Gastrocnemius medialis (tissue), 4 donors: ENCODE measurements at regions not wholly inside any gene's neighbourhood (a gene's known extent, or its start where the extent isn't known, plus 50 kb on each side); places are given as distances from the start of the nearest gene placed in this dataset.

Source experiments
- CTCF ChIP-seq, 5 experiments: fragments of 450-650 bp in 3 of 5; fragments of 200-600 bp in 2 of 5; sonication (generic) in 2 of 5; IDR thresholded peaks in 4 of 5; conservative IDR thresholded peaks in 1 of 5; 1 replicate in 4 of 5; 2 replicates in 1 of 5; pipeline ENCODE4 v1.5.1; 2016 to 2019; ENCODE audit warnings: antibody characterized with exemption in 5 of 5, mild to moderate bottlenecking in 3 of 5, moderate library complexity in 3 of 5
- POLR2A ChIP-seq, 2 donors: fragments of 450-650 bp; IDR thresholded peaks; one replicate each; pipeline ENCODE4 v1.6.1; 2017; ENCODE audit warnings: antibody characterized with exemption in 2 of 2, mild to moderate bottlenecking in 2 of 2, moderate library complexity in 2 of 2

- TF ChIP-seq CTCF (IDR thresholded peaks at IDR 0.05 in 4 of 5, conservative IDR thresholded peaks at IDR 0.05 in 1 of 5) (no peak), POLR2A (IDR thresholded peaks at IDR 0.05) (no peak)
Measured at GRCh38 chr4:63589796-63590195, 819.5 kb downstream of the TECRL start.
